Iris pigment epithelial cell (primary cell): ENCODE measurements at regions not wholly inside any gene's neighbourhood (a gene's known extent, or its start where the extent isn't known, plus 50 kb on each side); places are given as distances from the start of the nearest gene placed in this dataset.

Experiments
- DNase-seq: peaks from one replicate; pipeline ENCODE4 v3.0.0-alpha.2; 2011; ENCODE audit warnings: low read depth

- DNase-seq: no peak
Observed at GRCh38 chr6:104064876-104065275, 794.8 kb downstream of the HACE1 start.

- DNase-seq: no peak
Observed at GRCh38 chr6:104050455-104050854, 809.3 kb downstream of the HACE1 start.

DNA sequence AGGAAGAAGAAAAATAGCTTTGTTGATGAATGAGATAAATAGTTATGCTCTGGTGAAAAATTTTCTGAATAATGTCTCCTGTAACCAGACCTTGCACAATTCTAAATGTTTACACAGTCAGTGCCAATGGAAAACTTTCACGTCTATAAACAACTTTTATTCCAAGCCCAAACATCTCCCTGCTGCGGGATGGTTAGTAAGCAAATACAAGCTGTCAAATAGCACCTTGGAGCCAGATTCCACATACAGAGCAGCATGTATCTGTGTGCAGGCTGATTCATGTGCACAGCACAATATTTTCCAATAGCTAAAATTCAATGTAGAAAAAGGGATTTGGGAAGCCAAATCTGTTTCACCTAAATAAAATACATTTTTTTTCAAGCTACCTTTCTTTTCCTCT, 813.3 kb downstream of the HACE1 start:
- no peak for DNase-seq

DNA sequence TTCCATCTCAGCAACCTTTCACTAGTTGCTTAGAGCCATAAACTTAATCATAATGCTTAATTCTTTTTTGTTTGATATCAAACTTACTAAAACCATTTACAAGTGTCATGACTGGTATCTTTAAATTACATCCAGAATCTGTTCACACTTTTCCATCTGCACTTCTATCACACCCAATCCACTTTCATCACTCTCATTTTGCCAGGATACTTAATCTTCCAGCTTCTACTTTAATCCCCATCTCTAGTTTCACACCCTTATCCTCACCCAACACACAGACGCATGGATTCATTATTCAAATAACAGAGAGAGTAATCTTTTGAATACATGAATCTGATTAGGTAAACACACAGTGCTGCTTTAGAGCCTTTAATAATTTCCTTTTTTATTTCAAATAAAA, 828.4 kb downstream of the HACE1 start:
- DNase-seq: no peak

DNA sequence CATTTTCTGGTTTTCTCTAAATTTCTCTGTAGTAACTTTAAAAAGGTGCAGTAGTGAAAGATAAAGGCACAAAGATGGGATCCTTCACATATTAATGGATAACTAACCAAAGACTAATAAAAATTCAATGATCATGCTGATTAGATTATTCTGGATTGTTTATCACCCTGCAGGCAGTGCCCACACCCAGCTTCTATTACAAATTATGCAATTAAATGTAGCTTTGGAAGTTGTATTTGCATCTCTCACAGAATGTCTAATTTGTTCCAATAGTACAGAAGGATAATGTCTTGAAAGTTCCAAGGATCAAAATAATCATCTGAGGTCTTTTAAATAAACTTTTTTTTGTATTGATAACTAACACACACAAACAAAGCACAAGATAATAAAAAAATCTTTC, 837.6 kb downstream of the HACE1 start:
- DNase-seq: no peak

DNA sequence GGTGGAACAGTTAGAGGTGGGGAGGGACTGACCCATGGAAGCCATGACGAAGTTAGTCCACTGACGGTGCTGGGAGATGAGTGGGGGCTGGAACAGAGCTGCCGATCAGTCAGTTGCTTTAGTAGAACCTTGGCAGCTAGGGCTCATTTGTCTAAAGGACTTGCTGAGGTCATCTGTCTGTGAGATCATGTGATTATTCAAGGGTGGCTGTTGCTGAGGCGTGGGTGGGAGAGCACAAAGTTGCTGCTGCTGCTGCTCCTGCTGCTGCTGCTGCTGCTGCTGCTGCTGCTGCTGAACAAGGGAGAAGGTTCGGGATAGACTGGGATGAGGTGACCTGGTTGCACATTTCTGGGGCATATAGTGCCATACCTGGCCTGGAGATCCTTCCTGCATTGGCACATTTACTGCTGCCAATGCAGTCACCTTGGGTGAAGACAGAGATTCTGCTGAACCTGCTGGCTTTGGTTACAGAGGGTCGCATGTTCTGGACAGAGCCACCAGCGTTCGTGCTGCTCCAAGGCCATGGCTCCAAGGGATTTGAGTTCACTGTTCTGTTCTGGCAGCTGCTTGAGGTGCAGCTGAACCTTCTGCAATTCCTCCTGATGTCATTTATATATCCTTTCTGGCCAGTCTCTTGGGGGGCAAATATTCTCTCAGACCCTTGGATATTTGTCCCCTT, 840.5 kb downstream of the HACE1 start:
- no peak for DNase-seq

- no peak for DNase-seq
Observed at GRCh38 chr6:104017410-104018381, 842.0 kb downstream of the HACE1 start.

GRCh38 chr6:104014163-104014959, 845.4 kb downstream of the HACE1 start:
- DNase-seq: no peak

- no peak for DNase-seq
Observed at GRCh38 chr6:104013312-104013971, 846.3 kb downstream of the HACE1 start.

DNA sequence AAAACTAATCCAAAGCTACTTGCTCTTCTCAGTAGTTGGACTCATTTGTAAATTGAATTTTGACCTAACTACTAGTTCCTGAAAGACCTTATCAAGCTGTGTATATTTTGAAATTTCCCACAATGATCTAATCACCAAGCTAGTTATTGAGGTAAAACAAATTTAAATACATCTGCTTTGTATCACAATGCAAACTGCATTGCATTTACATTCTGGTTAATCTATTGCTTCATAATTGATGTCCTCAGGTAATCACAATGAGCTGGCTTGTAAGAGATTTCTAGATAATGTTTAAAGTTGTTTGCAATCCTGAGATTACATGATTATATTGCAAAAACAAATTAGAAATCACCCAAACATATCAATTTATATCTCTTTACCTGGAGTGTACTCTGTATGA, 848.8 kb downstream of the HACE1 start:
- no peak for DNase-seq

- no peak for DNase-seq
Observed at GRCh38 chr6:104003803-104004516, 855.8 kb downstream of the HACE1 start.

- no peak for DNase-seq
Observed at GRCh38 chr6:103995571-103995970, 864.1 kb downstream of the HACE1 start.

- no peak for DNase-seq
Observed at GRCh38 chr6:103983860-103984259, 875.9 kb downstream of the HACE1 start.

DNA sequence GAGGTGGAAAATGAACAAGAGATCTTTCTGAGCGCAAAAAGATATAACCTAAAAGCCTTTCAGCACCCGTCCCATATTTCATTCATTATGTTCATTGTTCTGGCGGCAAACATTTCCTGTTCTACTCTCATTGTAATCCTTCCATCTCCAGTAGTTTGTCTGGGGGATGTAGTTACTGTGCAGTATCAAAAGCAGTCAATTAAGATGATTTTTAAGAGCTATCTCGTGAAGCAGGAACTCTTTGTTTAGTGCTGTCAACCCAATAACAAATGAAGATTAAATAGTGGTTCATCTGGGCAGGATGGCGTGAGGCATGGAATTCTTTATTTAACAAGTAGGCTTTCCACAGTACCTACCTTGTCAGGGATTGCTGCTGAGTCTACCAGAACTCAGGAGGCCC, 876.7 kb downstream of the HACE1 start:
- DNase-seq: no peak

DNA sequence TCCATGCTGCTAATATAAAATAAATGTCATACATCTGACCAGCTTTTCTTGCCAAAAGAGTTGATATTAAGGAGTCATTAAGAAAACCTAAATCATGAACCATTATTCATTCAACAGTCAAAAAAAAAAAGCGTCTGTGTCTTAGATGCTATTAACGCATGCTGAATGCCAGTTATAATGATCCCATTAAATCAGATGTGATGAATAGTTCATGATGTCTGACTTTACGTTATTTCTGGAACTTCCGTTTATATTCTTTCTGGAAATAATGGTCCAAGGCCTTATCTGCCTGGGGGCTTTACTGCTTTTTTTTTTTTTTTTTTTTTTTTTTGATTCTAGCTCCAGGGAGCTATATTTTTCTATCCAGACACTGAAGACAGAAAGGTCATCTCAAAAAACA, 877.1 kb downstream of the HACE1 start:
- no peak for DNase-seq

GRCh38 chr6:103979308-103979707, 880.4 kb downstream of the HACE1 start:
- no peak for DNase-seq

DNA sequence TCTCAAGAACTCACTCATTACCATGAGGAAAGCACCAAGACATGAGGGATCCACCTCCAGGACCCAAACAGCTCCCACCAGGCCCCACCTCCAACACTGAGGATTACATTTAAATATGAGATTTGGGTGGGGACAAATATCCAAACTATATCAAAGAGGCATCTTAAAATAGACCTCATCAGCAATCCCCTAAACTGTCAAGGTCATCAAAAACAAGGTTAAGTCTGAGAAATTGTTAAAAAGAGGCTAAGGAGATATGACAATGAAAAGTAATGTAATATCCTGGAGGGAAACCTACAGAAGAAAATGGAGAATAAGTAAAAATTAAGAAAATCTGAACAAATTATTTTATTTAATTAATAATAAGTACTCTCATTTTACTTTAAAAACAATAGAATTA, 922.3 kb downstream of the HACE1 start:
- no peak for DNase-seq

DNA sequence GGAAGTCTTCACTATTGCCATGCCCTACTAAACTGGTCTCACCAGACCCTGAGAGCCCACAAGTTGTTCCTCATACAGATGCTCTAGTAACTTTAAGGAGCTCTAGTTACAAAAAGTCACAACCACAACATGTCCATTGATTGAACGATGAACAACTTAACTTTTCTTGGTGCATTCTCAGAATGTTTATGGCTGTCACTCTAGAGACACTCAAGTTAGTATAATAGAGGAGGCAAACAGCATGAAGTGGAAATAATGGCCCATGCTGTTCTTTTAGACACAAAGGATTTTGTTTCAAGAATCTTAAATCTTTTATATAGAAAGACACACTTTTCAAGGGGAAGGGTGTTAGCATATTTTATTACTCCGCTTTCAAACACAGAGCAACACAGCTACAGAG, 934.4 kb downstream of the HACE1 start:
- no peak for DNase-seq

GRCh38 chr6:103910018-103910417, 949.7 kb downstream of the HACE1 start:
- no peak for DNase-seq

DNA sequence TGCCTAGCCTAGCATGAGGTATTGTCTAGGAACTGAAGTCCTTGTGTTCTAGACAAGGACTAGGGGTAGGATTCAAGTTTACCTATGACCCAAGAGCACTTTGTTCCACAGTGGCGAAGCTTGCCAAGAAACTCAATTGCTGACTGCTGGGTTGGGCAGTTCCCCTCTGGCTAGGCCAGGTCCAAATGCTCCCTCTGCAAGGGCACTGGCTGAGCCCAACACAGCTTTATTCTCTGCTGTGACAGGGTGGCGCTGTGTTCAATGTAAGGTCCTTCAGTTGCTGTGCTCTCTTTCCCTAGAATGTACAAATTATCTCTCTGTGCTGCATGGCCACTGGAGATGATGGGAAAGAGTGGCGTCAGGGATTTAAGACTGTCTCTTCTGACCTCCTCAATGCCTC, 950.8 kb downstream of the HACE1 start:
- no peak for DNase-seq

DNA sequence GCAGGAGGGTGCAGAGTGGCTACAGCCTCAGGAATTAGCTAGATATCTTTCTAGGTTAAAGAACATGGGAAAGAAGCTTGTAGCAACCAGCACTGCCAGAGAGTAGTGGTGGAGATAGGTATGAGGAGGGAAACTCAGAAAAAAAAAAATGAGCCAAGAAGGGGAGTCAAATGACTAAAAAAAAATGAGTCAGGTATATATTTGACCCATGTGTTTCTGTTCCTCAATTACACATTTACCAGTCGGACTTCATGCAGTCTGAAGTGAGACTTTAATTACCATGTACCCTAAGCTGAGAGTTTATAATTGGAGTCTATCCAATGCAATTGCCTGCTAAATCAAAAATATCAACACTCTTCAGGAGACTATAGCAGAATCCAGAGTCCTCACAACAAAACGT, 964.6 kb downstream of the HACE1 start:
- no peak for DNase-seq
